Activated gamma-delta T cell treated with anti-CD3 and anti-CD28 coated beads, Interleukin-2, amount 50 U/mL, for 16 hours (primary cell): ENCODE measurements at regions not wholly inside any gene's neighbourhood (a gene's known extent, or its start where the extent isn't known, plus 50 kb on each side); places are given as distances from the start of the nearest gene placed in this dataset.

Source experiments
- DNase-seq: peaks from one replicate; pipeline ENCODE4 v3.0.0-alpha.2; 2020; ENCODE audit warnings: low read depth

DNA sequence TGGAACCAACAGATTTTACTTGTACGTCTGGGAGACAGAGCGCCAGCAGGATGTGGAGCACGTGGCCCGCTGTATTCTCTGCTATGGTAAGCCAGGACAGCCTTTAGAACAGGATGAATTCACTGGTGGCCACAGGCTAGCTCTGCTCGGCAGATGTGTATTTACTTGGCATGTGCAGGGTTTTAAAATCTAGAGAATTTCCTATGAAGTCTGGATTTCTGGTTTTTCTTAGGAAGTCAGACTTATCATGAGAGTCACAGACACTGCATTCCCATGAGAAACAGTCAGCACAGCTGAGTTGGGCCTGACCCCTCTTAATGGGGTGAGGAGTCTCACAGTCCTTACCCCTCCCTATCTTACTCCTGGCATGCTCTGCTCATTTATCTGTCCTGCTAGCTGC, 84.6 kb upstream of the COL6A5 start:
- DNase-seq: no peak

DNA sequence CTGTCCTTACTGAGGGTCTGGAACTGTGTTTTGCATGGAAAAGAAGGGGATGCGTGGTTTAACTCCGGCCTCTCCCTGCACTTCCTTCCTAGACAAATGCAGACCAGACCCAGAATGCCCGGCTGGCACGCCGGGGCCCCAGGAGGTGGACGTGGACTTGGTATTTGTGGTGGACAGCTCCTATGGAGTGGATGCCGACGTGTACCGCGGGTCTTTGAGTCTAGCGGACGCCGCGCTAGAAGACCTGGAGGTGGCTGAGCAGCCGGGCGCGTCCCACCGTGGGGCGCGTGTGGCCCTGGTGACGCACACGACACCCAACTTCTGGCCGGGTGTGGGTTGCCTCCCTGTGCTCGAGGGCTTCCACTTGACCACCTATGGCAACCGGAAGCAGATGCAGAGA, 81.8 kb upstream of the COL6A5 start:
- no peak for DNase-seq

- no peak for DNase-seq
Observed at GRCh38 chr3:130266817-130267216, 78.7 kb upstream of the COL6A5 start.

DNA sequence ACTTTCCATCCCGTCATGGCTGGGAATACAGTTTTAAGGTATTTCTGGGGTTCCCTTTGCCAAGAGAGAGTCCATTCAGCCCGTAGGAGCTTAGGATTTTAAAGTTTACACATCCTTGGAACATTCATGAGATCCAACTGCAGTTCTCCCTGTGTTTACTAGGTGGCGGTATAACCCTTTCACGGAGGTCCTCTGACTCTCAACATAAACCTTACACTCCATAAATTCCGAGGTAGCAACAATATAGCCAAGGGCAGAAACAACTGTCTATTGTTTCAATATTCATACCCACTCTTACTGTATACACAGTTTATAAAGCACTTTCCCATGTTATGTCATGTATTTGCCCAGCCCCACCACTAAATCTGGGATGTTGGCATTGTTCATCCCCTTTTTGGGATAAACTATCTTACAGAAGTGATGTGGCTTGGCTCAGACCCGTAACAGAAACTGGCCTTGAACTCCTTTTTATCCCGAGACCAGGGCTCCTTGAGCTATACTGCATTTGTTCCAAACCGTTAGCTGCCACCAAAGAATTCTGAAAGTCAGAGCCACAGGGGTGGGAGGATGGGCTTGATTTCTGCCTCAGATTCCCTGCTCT, 69.2 kb upstream of the COL6A5 start:
- DNase-seq: no peak

DNA sequence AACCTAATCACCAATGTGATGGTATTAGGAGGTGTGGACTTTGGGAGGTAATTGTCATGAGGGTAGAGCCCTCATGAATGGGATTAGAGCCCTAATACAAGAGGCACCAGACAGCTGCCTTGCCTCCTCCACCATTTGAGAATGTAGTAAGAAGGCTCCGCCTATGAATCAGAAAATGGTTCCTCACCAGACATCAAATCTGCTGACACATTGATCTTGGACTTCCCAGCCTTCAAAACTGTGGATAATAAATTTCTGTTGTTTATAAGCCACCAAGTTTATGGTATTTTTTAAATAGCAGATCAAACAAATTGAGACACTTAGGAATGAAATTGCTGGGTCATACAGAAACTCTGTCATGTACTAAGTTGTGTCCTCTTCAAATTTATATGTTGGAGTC, 56.8 kb upstream of the COL6A5 start:
- no peak for DNase-seq

- no peak for DNase-seq
Observed at GRCh38 chr3:130291148-130291547, 54.3 kb upstream of the COL6A5 start.

GRCh38 chr3:130293247-130293646, 52.2 kb upstream of the COL6A5 start:
- DNase-seq: no peak
